ENCODE measurements at regions not wholly inside any gene's neighbourhood (a gene's known extent, or its start where the extent isn't known, plus 50 kb on each side); places are given as distances from the start of the nearest gene placed in this dataset.

GRCh38 chr1:60984062-60984799 is 98.1 kb upstream of the NFIA start:
- DNase-seq, result no peak

GRCh38 chr1:60983701-60984061 is 98.7 kb upstream of the NFIA start:
- no peak for DNase-seq

- DNase-seq, result no peak
Measured at GRCh38 chr1:60982539-60982938, 99.8 kb upstream of the NFIA start.

- no peak for DNase-seq
Measured at GRCh38 chr1:60981357-60981756, 101.0 kb upstream of the NFIA start.

GRCh38 chr1:60978421-60979357 is 103.7 kb upstream of the NFIA start:
- no peak for DNase-seq

- DNase-seq, result no peak
Measured at GRCh38 chr1:60977661-60978060, 104.7 kb upstream of the NFIA start.

- DNase-seq, result no peak
Measured at GRCh38 chr1:60974524-60975372, 107.6 kb upstream of the NFIA start.

- no peak for DNase-seq
Measured at GRCh38 chr1:60973668-60974067, 108.7 kb upstream of the NFIA start.

- no peak for DNase-seq
Measured at GRCh38 chr1:60972841-60973364, 109.5 kb upstream of the NFIA start.

GRCh38 chr1:60971330-60971729 is 111.0 kb upstream of the NFIA start:
- DNase-seq, result no peak

- peak; percentile 23 to 38 for DNase-seq
Measured at GRCh38 chr1:60969971-60970509, 112.3 kb upstream of the NFIA start.

GRCh38 chr1:60965280-60965854 is 117.0 kb upstream of the NFIA start:
- no peak for DNase-seq

- no peak for DNase-seq
Measured at GRCh38 chr1:60963167-60963940, 119.0 kb upstream of the NFIA start.

GRCh38 chr1:60960891-60961461 is 121.4 kb upstream of the NFIA start:
- no peak for DNase-seq

- no peak for DNase-seq
Measured at GRCh38 chr1:60959701-60960100, 122.7 kb upstream of the NFIA start.

GRCh38 chr1:60958001-60958400 is 124.4 kb upstream of the NFIA start:
- no peak for DNase-seq

- no peak for DNase-seq
Measured at GRCh38 chr1:60956520-60956919, 125.8 kb upstream of the NFIA start.

GRCh38 chr1:60952612-60953111 is 129.7 kb upstream of the NFIA start:
- no peak for DNase-seq

- DNase-seq, result no peak
Measured at GRCh38 chr1:60950224-60951063, 131.9 kb upstream of the NFIA start.

GRCh38 chr1:60949826-60950197 is 132.5 kb upstream of the NFIA start:
- DNase-seq, result no peak

Measured in cerebellar nuclear complex (tissue), 1 donor.